IPS DF 6.9 (cell line): ENCODE measurements at regions not wholly inside any gene's neighbourhood (a gene's known extent, or its start where the extent isn't known, plus 50 kb on each side); places are given as distances from the start of the nearest gene placed in this dataset.
"Not testable (repeated sequence)": the region's sequence is repeated elsewhere in the genome, so short reads cannot be mapped to it uniquely, and the experiment has no call there.

ENCODE experiments used
- DNase-seq: peaks from one replicate; pipeline ENCODE4 v3.0.0-alpha.2; 2013; ENCODE audit warnings: low read depth, low spot score
- H3K27ac ChIP-seq: one replicate; pipeline ENCODE4 v1.5.1; 2013; ENCODE audit warnings: low read length, control low read depth
- H3K27me3 ChIP-seq: 2 replicates; pipeline ENCODE4 v1.6.1; 2013; ENCODE audit warnings: mild to moderate bottlenecking, low read length; ENCODE audit not compliant: control insufficient read depth, insufficient read depth
- H3K36me3 ChIP-seq: 2 replicates; pipeline ENCODE4 v1.6.1; 2013; ENCODE audit warnings: low read length; ENCODE audit not compliant: control insufficient read depth, insufficient read depth
- H3K4me1 ChIP-seq: 2 replicates; pipeline ENCODE4 v1.6.1; 2013; ENCODE audit warnings: low read length; ENCODE audit not compliant: control insufficient read depth, insufficient read depth
- H3K4me3 ChIP-seq: 2 replicates; pipeline ENCODE4 v1.5.1; 2013; ENCODE audit warnings: mild to moderate bottlenecking, low read length
- H3K9me3 ChIP-seq: 2 replicates; pipeline ENCODE4 v1.6.1; 2013; ENCODE audit warnings: low read length, inconsistent platforms; ENCODE audit not compliant: control insufficient read depth, insufficient read depth
- WGBS: extraction: QIAGEN DNeasy Blood & Tissue Kit; methylation state at CpG from one replicate; pipeline ENCODE4 v1.1.7; 2013; ENCODE audit warnings: mixed read lengths, missing lambda C conversion rate; ENCODE audit not compliant: insufficient read length, insufficient coverage; 5-methylcytosine and 5-hydroxymethylcytosine counted together

DNA sequence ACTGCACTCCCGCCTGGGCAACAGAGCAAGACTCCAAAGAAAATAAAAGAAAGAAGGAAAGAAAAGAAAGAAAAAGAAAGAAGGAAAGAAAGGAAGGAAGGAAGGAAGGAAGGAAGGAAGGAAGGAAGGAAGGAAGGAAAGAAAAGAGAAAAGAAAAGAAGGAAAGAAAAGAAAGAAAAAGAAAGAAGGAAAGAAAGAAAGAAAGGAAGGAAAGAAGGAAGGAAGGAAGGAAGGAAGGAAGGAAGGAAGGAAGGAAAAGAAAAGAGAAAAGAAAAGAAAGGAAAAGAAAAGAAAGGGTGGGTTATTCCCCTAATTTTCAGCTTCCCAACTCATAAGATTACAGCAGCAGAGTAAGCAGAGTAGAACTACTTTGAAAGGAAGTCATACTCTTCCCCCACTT is 64.4 kb downstream of the TMEM200C start:
- not testable (repeated sequence) for DNase-seq, H3K27me3 ChIP-seq, H3K36me3 ChIP-seq, H3K27ac ChIP-seq, H3K4me3 ChIP-seq, H3K9me3 ChIP-seq, H3K4me1 ChIP-seq
- WGBS = no CpG with 5 or more reads among the region's 1 CpG

- H3K9me3 ChIP-seq = no peaks in the 10 kb centered on the region
- peaks cover 4% of the 10 kb centered on the region; the same call in 1 of the 2 replicates for H3K4me1 ChIP-seq
- WGBS = no CpG with 5 or more reads among the region's 1 CpG
- no peak overlapping the region for H3K27ac ChIP-seq
- no peak overlapping the region for H3K4me3 ChIP-seq
- DNase-seq = no peak
- H3K36me3 ChIP-seq = no peaks in the 10 kb centered on the region
- H3K27me3 ChIP-seq = no peaks in the 10 kb centered on the region
Measured at GRCh38 chr18:5828913-5829312, 66.4 kb downstream of the TMEM200C start.

DNA sequence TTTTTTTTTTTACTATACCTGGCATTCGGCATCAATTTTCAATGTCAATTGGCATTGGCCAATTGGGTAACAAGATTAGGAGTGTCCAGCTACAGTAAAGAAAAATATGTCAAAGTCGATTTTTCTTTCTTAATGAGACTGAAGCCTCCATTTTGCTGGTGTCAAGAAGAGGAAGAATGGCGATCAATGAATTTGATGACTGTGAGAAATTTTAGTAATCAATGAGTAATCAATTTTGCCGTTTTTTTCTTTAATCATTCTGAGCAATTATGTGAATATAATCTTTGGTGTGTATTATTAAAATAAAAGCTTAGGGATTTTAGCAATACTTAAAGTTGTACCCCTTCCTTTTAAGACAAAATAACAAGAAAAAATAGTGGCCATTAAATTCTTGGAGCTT is 69.7 kb downstream of the TMEM200C start:
- no peaks in the 10 kb centered on the region for H3K36me3 ChIP-seq
- H3K4me3 ChIP-seq = no peak overlapping the region
- no peak for DNase-seq
- H3K9me3 ChIP-seq = no peaks in the 10 kb centered on the region
- no peak overlapping the region for H3K27ac ChIP-seq
- H3K27me3 ChIP-seq = no peaks in the 10 kb centered on the region
- WGBS = no CpG with 5 or more reads among the region's 4 CpGs
- H3K4me1 ChIP-seq = peaks cover 4% of the 10 kb centered on the region; the same call in 1 of the 2 replicates

DNA sequence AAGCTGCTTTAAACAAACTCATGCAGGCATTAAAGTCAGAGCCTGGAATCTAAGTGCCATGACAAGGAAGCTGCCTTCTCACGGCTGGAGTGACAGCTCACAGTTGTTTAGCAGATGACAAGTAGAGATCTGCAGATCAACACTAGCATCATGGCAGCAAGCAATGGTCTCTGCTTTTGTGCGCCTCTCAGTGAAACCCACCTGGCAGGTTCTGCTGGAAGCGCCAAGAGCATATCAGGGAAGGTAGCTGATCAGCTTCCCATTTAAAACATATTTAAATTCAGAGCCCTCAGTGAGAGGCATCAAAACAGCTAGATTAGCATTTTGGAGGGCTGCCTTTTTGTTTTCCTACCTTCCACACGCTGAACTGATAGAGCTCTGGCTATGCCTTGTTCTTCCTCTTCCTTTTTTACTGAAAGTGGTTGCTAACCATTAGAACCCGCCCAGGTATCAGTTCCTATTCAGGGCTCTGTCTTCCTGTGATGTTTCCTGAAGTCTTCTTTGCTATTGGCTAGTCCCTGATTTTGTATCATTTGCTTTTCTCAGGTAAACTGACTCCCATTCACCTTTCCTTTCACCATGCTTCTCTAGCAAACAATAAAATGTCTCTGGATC is 70.8 kb downstream of the TMEM200C start:
- DNase-seq = no peak
- H3K4me1 ChIP-seq = peaks cover 4% of the 10 kb centered on the region; the same call in 1 of the 2 replicates
- H3K36me3 ChIP-seq = no peaks in the 10 kb centered on the region
- no peak overlapping the region for H3K4me3 ChIP-seq
- no CpG with 5 or more reads among the region's 5 CpGs for WGBS
- H3K27ac ChIP-seq = no peak overlapping the region
- H3K9me3 ChIP-seq = no peaks in the 10 kb centered on the region
- no peaks in the 10 kb centered on the region for H3K27me3 ChIP-seq

DNA sequence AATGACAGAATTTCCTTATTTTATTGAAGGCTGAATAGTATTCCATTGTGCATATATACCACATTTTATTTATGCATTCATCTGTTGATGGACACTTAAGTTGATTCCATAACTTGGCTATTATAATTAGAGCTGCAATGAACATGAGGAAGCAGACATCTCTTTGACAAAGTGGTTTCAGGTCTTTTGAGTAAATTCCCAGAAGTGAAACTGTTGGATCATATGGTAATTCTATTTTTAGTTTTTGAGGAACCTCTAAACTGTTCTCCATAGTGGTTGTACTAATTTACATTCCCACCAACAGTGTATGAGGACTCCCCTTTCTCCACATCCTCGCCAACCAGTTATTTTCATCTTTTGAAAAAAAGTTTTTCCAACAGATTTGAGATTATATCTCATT is 77.5 kb downstream of the TMEM200C start:
- H3K27ac ChIP-seq = no peak overlapping the region
- no CpG with 5 or more reads among the region's 1 CpG for WGBS
- DNase-seq = no peak

GRCh38 chr18:5806860-5807259 is 88.5 kb downstream of the TMEM200C start:
- H3K4me3 ChIP-seq = no peak overlapping the region
- H3K27me3 ChIP-seq = no peaks in the 10 kb centered on the region
- WGBS = no CpG with 5 or more reads among the region's 5 CpGs
- H3K4me1 ChIP-seq = no peaks in the 10 kb centered on the region
- no peak for DNase-seq
- 0 out of 2 replicates have a peak, but pooled peaks cover 2% of the 10 kb centered on the region for H3K9me3 ChIP-seq
- no peak overlapping the region for H3K27ac ChIP-seq
- H3K36me3 ChIP-seq = no peaks in the 10 kb centered on the region

More for the DNA sequence above, 77.5 kb downstream of the TMEM200C start:
- H3K36me3 ChIP-seq = no peaks in the 10 kb centered on the region
- H3K4me3 ChIP-seq = no peak overlapping the region
- no peaks in the 10 kb centered on the region for H3K9me3 ChIP-seq
- H3K4me1 ChIP-seq = no peaks in the 10 kb centered on the region
- no peaks in the 10 kb centered on the region for H3K27me3 ChIP-seq

DNA sequence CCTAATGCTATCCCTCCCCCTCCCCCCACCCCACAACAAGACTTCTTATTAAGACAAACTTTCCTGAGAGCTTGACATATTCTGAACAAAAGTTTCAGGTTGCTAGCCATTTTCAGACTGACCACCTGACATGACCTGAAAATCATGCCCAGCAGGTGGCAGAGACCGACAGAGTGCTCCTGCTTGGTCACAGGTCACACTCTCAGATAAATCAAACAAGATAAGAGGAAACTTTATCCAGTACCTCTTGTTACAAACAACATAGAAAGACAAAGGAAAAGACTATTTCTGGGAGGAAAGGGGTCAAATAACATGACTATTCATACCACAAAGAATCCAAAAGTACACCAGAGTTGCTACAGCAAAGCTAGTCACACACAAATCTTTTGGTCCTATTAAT is 107.4 kb downstream of the TMEM200C start:
- no peak for DNase-seq
- WGBS = no CpG with 5 or more reads among the region's 1 CpG
- Histone ChIP-seq H3K27me3 (no peaks in the 10 kb centered on the region), H3K4me3 (no peak overlapping the region), H3K4me1 (no peaks in the 10 kb centered on the region), H3K36me3 (no peaks in the 10 kb centered on the region), H3K27ac (no peak overlapping the region), H3K9me3 (no peaks in the 10 kb centered on the region)

DNA sequence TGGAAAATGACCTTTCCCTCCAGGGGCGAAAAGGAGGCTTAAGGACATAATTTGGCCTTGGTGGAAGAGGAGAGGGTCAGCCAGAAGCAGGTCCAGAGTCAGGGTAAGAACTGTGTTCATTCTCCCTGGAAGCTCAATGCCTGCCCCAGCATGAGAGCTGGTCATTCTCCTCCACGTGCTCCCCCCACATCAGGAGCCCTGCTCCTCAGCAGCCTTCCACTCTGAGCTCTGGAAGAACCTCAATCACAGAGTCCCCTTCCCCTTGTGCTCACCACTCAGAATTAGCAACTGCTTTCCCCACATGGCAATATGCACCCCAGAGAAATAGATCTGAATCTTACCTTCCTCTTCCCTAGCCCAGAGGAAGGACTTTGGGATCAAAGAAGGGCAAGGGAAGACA is 115.4 kb downstream of the TMEM200C start:
- WGBS = no CpG with 5 or more reads among the region's 2 CpGs
- Histone ChIP-seq H3K4me1 (no peaks in the 10 kb centered on the region), H3K4me3 (no peak overlapping the region), H3K27me3 (no peaks in the 10 kb centered on the region), H3K27ac (no peak overlapping the region), H3K9me3 (no peaks in the 10 kb centered on the region), H3K36me3 (no peaks in the 10 kb centered on the region)
- DNase-seq = no peak

- no CpG with 5 or more reads among the region's 14 CpGs for WGBS
- no peaks in the 10 kb centered on the region for H3K36me3 ChIP-seq
Measured at GRCh38 chr18:5772306-5773105, 122.8 kb downstream of the TMEM200C start.

DNA sequence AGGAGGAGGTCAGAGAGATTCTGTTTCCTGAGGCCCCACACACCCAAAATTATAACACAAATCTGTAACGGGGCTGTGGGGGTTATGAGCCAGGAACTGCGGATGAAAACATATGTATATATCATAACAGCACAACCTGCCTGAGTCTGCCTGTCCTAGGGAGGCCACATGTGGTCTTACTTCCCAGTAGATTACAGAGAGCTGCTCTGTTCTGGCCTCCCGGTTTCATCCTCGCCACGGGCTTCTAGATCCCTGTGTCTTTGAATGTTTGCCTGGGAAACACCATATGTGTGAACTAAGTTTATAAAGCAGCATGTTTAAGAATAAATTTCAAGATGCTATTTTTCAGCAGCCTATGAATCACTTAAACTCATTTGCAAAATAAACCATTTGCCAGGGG is 124.0 kb downstream of the TMEM200C start:
- no CpG with 5 or more reads among the region's 5 CpGs for WGBS
- H3K27me3 ChIP-seq = no peaks in the 10 kb centered on the region
- DNase-seq = no peak
- peaks cover 3% of the 10 kb centered on the region; the same call in 1 of the 2 replicates for H3K4me1 ChIP-seq
- H3K36me3 ChIP-seq = no peaks in the 10 kb centered on the region
- H3K27ac ChIP-seq = no peak overlapping the region
- no peak overlapping the region for H3K4me3 ChIP-seq
- no peaks in the 10 kb centered on the region for H3K9me3 ChIP-seq

More at GRCh38 chr18:5772306-5773105, 122.8 kb downstream of the TMEM200C start:
- Histone ChIP-seq H3K4me3 (no peak overlapping the region), H3K4me1 (peaks cover 3% of the 10 kb centered on the region; the same call in 1 of the 2 replicates), H3K27me3 (no peaks in the 10 kb centered on the region), H3K27ac (no peak overlapping the region), H3K9me3 (no peaks in the 10 kb centered on the region)
- no peak for DNase-seq
